CD14-positive monocyte (primary cell): ENCODE measurements at regions not wholly inside any gene's neighbourhood (a gene's known extent, or its start where the extent isn't known, plus 50 kb on each side); places are given as distances from the start of the nearest gene placed in this dataset.
A peak's percentile ranks its signal among the peaks of the same experiment; 100 is the strongest.
"Not testable (repeated sequence)": the region's sequence is repeated elsewhere in the genome, so short reads cannot be mapped to it uniquely, and the experiment has no call there.

Experiments
- DNase-seq, 3 donors: peaks; one replicate each; pipeline ENCODE4 v3.0.0-alpha.2; 2011 to 2022
- H2AFZ ChIP-seq: 2 replicates; pipeline ENCODE4 v1.6.0; 2012; ENCODE audit warnings: mild to moderate bottlenecking, low read depth, low read length, inconsistent platforms; ENCODE audit not compliant: insufficient read depth, poor library complexity, severe bottlenecking
- H3K27ac ChIP-seq, 2 donors: 1 replicate in 1 of 2; 2 replicates in 1 of 2; pipeline ENCODE4 v1.5.1; 2012 to 2013; ENCODE audit warnings: low read length in 2 of 2, control low read depth in 1 of 2, inconsistent platforms in 1 of 2, low read depth in 1 of 2, mild to moderate bottlenecking in 1 of 2
- H3K27me3 ChIP-seq, 2 donors: one replicate each; pipeline versions ENCODE4 v1.6.0 to v1.6.1; 2011 to 2013; ENCODE audit warnings: low read length in 2 of 2; ENCODE audit not compliant: control insufficient read depth in 2 of 2, insufficient read depth in 2 of 2
- H3K36me3 ChIP-seq, 2 donors: replicated peaks in 1 of 2; 1 replicate in 1 of 2; 2 replicates in 1 of 2; pipeline versions ENCODE4 v1.5.1 to v1.6.1; 2012 to 2013; ENCODE audit warnings: low read length in 2 of 2, control low read depth in 1 of 2, inconsistent platforms in 1 of 2, mild to moderate bottlenecking in 1 of 2; ENCODE audit not compliant: insufficient read depth in 2 of 2, control insufficient read depth in 1 of 2
- H3K4me1 ChIP-seq, 2 donors: 1 replicate in 1 of 2; 2 replicates in 1 of 2; pipeline versions ENCODE4 v1.5.1 to v1.6.1; 2012 to 2013; ENCODE audit warnings: low read length in 2 of 2, control low read depth in 1 of 2, inconsistent platforms in 1 of 2, mild to moderate bottlenecking in 1 of 2, moderate library complexity in 1 of 2; ENCODE audit not compliant: insufficient read depth in 2 of 2, control insufficient read depth in 1 of 2
- H3K4me2 ChIP-seq: replicated peaks from 2 replicates; pipeline ENCODE3; 2012; ENCODE audit warnings: low read length, moderate library complexity, mild to moderate bottlenecking; ENCODE audit not compliant: poor library complexity, severe bottlenecking; ENCODE audit errors: extremely low read depth
- H3K4me3 ChIP-seq, 3 experiments: fragments of 200-600 bp in 1 of 3; sonication (generic) in 1 of 3; replicated peaks in 1 of 3; 1 replicate in 2 of 3; 2 replicates in 1 of 3; pipeline ENCODE4 v1.5.1; 2011 to 2013; ENCODE audit warnings: low read length in 3 of 3, mild to moderate bottlenecking in 3 of 3, control low read depth in 2 of 3, low read depth in 2 of 3, inconsistent platforms in 1 of 3, moderate library complexity in 1 of 3
- H3K79me2 ChIP-seq: 2 replicates; pipeline ENCODE4 v1.6.0; 2012; ENCODE audit warnings: mild to moderate bottlenecking, control low read depth, inconsistent platforms, low read length, moderate library complexity; ENCODE audit not compliant: insufficient read depth
- H3K9ac ChIP-seq: 2 replicates; pipeline ENCODE4 v1.6.0; 2017; ENCODE audit warnings: low read length, mild to moderate bottlenecking; ENCODE audit not compliant: insufficient read depth, poor library complexity, severe bottlenecking
- H3K9me3 ChIP-seq, 2 donors: replicated peaks in 1 of 2; 1 replicate in 1 of 2; 2 replicates in 1 of 2; pipeline versions ENCODE4 v1.5.1 to v1.6.1; 2012 to 2013; ENCODE audit warnings: low read length in 2 of 2, control low read depth in 1 of 2; ENCODE audit not compliant: control insufficient read depth in 1 of 2, insufficient read depth in 1 of 2
- H4K20me1 ChIP-seq: 2 replicates; pipeline ENCODE4 v1.6.0; 2012; ENCODE audit warnings: mild to moderate bottlenecking, low read length, control low read depth, moderate library complexity; ENCODE audit not compliant: insufficient read depth
- H3K27ac Mint-ChIP-seq, 7 donors: one replicate each; pipeline ENCODE4 v1.8.0; 2020; ENCODE audit warnings: mild to moderate bottlenecking in 7 of 7, mixed read lengths in 7 of 7, moderate library complexity in 6 of 7, inconsistent platforms in 2 of 7
- H3K27me3 Mint-ChIP-seq, 3 donors: one replicate each; pipeline ENCODE4 v1.8.0; 2021 to 2022; ENCODE audit warnings: low read depth in 3 of 3, mild to moderate bottlenecking in 3 of 3, mixed read lengths in 3 of 3, moderate library complexity in 3 of 3, inconsistent platforms in 1 of 3
- H3K36me3 Mint-ChIP-seq, 2 donors: one replicate each; pipeline ENCODE4 v1.8.0; 2020; ENCODE audit warnings: mixed read lengths in 2 of 2, inconsistent platforms in 1 of 2, mild to moderate bottlenecking in 1 of 2
- H3K4me1 Mint-ChIP-seq: one replicate; pipeline ENCODE4 v1.8.0; 2020; ENCODE audit warnings: mild to moderate bottlenecking, mixed read lengths
- H3K4me3 Mint-ChIP-seq, 2 donors: one replicate each; pipeline ENCODE4 v1.8.0; 2020; ENCODE audit warnings: mild to moderate bottlenecking in 2 of 2, mixed read lengths in 2 of 2, moderate library complexity in 1 of 2
- H3K9me3 Mint-ChIP-seq, 7 donors: one replicate each; pipeline ENCODE4 v1.8.0; 2020 to 2022; ENCODE audit warnings: mixed read lengths in 7 of 7, mild to moderate bottlenecking in 6 of 7, moderate library complexity in 6 of 7, inconsistent platforms in 2 of 7
- WGBS: methylation state at CpG from one replicate; pipeline ENCODE4 v1.1.5; 2013; ENCODE audit warnings: missing lambda C conversion rate; ENCODE audit not compliant: insufficient coverage; 5-methylcytosine and 5-hydroxymethylcytosine counted together
- intact Hi-C, 2 donors: fragments of 100-400 bp; cut with micrococcal nuclease; formaldehyde crosslinking; loops; one replicate each; pipeline versions ENCODE4 v1.15.0 to v1.15.1; 2023

DNA sequence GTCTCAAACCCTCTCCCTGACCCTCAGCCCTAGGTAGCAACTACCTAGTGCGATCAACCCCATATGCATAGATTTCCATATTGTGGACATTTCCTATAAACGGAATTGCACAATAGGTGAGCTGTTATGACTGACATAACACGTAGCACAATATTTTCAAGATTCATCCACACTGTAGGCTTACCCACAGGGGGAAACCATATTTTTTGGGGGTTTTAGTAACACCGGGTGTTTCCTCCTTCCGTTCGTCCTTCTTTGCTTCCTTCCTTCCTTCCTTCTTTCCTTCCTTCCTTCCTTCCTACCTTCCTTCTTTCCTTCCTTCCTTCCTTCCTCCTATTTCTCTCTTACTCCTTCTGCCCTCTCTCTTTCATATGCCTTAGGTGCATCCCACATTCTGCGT lies 524.2 kb downstream of the CWH43 start:
- H3K4me3 ChIP-seq, H3K27me3 ChIP-seq, H4K20me1 ChIP-seq, intact Hi-C loops, H3K4me1 ChIP-seq, H2AFZ ChIP-seq, H3K36me3 ChIP-seq, H3K9ac ChIP-seq, H3K79me2 ChIP-seq, H3K27ac Mint-ChIP-seq, H3K27me3 Mint-ChIP-seq, H3K4me3 Mint-ChIP-seq, H3K36me3 Mint-ChIP-seq, H3K27ac ChIP-seq, H3K4me2 ChIP-seq, H3K4me1 Mint-ChIP-seq: not testable (repeated sequence)
- peak in 1 of 3 donors; percentile 14 for DNase-seq
- 71% methylated on average over 5 of the region's 7 CpGs for WGBS
- peaks cover 17 to 49% (median 46%) of the 10 kb centered on the region in 7 donors for H3K9me3 Mint-ChIP-seq
- H3K9me3 ChIP-seq, result peaks cover 50% of the 10 kb centered on the region in 2 donors

DNA sequence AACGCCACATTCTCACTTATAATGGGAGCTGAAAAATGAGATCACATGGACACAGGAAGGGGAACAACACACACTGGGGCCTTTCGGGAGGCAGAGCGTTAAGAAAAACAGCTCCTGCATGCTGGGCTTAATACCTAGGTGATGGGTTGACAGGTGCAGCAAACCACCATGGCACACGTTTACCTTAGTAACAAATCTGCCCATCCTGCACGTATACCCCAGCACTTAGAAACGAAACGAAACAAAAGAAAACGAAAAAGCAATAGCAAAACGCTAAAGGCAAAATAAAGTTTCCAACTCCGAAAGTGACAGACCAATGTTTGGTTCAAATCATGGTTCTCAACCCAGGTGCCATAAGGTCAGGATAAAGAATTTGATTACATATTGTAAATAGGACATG lies 525.3 kb downstream of the CWH43 start:
- H3K36me3 Mint-ChIP-seq, H3K4me2 ChIP-seq, H2AFZ ChIP-seq, H3K4me3 Mint-ChIP-seq, H3K9ac ChIP-seq, H3K27me3 ChIP-seq, H3K4me3 ChIP-seq, H3K79me2 ChIP-seq, H3K36me3 ChIP-seq, H3K27ac Mint-ChIP-seq, H4K20me1 ChIP-seq, H3K27me3 Mint-ChIP-seq, H3K27ac ChIP-seq, H3K4me1 Mint-ChIP-seq, H3K4me1 ChIP-seq, intact Hi-C loops: not testable (repeated sequence)
- 64% methylated on average over 9 of the region's 10 CpGs for WGBS
- H3K9me3 Mint-ChIP-seq, result peaks cover 27 to 59% (median 52%) of the 10 kb centered on the region in 7 donors
- peak in 2 of 3 donors; percentile 0 to 17 for DNase-seq
- peaks cover 58 to 60% of the 10 kb centered on the region in 2 donors for H3K9me3 ChIP-seq

DNA sequence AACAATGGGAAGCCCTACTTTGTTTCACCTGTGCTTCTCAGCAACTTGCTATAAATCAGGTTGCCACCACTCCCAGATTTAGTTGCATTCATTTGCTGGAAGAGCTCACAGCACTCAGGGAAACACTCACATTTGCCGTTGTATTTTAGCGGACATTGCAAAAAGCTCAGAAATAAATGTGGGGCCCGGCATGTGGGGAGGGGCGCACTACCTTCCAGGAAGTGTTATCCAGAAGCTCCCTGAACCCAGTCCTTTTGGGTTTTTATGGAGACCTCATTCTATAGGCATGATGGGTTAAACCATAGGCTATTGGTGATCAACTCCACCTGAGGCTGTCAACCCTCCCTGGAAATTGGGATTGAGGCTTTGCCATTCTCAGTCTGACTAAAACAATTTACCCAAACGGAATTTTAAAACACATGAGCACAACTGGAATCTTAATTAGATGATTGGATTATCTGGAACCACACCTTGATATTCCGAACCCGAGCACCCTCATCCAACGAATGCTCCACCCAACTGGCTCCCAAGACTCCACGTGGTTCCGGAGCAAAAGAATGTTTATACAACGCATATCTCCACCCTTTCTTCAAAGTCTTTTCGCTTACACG lies 525.9 kb downstream of the CWH43 start:
- H3K27ac Mint-ChIP-seq, H3K79me2 ChIP-seq, intact Hi-C loops, H3K27me3 ChIP-seq, H3K9ac ChIP-seq, H3K4me2 ChIP-seq, H3K36me3 Mint-ChIP-seq, H3K4me3 ChIP-seq, H3K36me3 ChIP-seq, H4K20me1 ChIP-seq, H3K4me1 Mint-ChIP-seq, H3K27ac ChIP-seq, H3K4me1 ChIP-seq, H2AFZ ChIP-seq, H3K27me3 Mint-ChIP-seq, H3K4me3 Mint-ChIP-seq: not testable (repeated sequence)
- H3K9me3 Mint-ChIP-seq, result peaks cover 33 to 64% (median 57%) of the 10 kb centered on the region in 7 donors
- DNase-seq, result peak in 1 of 3 donors; percentile 27
- H3K9me3 ChIP-seq, result peaks cover 63 to 66% of the 10 kb centered on the region in 2 donors
- 72% methylated on average over 11 of the region's 13 CpGs for WGBS

DNA sequence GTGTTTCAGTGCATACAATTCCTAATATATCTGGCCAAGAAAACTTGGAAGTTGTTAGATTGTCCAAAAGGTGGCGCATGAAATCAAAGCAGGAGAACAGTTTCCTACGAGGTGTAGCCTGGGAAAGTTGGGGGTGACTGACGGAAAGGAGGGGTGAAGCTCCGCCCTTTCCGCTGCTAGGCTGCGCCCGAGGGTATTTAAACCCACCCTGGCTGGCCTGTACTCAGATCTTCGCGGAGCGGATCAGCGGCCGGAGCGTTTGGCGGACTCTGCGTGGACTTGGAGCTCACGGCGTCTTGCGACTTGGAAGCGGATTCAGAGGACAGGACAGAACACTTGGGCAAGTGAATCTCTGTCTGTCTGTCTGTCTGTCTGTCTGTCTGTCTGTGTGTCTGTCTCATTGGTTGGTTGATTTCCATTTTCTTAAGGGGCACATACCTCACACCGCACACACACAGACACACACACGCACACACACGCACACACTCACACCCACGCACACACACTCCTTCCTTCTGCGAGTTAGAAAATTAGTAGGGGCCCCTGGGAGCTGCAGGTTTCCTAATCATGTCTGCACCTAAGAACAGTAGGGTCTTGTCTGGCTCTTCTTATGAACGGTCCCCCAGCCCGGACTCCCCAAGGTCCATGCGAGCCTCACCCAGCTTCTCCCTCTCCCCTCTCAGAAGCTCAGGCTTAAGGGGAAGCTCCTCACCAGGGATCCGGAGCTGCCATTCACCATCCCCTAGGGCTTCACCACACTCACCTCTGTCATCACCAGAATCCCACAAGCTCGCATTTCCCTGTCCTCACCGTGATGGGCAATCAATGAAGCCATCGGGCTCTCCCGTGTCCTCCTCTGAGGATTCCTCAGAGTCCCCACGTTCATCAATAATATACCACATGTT lies 526.8 kb downstream of the CWH43 start:
- H4K20me1 ChIP-seq, H3K27me3 Mint-ChIP-seq, H2AFZ ChIP-seq, H3K36me3 Mint-ChIP-seq, H3K4me3 Mint-ChIP-seq, H3K79me2 ChIP-seq, H3K4me1 Mint-ChIP-seq, H3K27ac ChIP-seq, H3K27me3 ChIP-seq, H3K36me3 ChIP-seq, H3K9ac ChIP-seq, intact Hi-C loops, H3K4me3 ChIP-seq, H3K4me2 ChIP-seq, H3K27ac Mint-ChIP-seq, H3K4me1 ChIP-seq: not testable (repeated sequence)
- peaks cover 64 to 75% of the 10 kb centered on the region in 2 donors for H3K9me3 ChIP-seq
- DNase-seq, result peak in 1 of 3 donors; percentile 32
- WGBS, result 77% methylated on average over 32 of the region's 33 CpGs
- H3K9me3 Mint-ChIP-seq, result peaks cover 41 to 71% (median 64%) of the 10 kb centered on the region in 7 donors
